GM18505 (cell line): ENCODE measurements at regions not wholly inside any gene's neighbourhood (a gene's known extent, or its start where the extent isn't known, plus 50 kb on each side); places are given as distances from the start of the nearest gene placed in this dataset.

Experiments used
- ATAC-seq: cut with Tn5 transposase; IDR thresholded peaks from one replicate; pipeline ENCODE4 v1.9.1; 2021; ENCODE audit not compliant: unreplicated experiment
- POLR2A ChIP-seq: IDR thresholded peaks from 4 replicates; pipeline ENCODE4 v1.6.1; 2011; ENCODE audit warnings: borderline replicate concordance; ENCODE audit not compliant: insufficient read depth, insufficient read length; ENCODE audit errors: extremely low read depth

GRCh38 chr3:72017935-72018334, 233.0 kb upstream of the PROK2 start:
- no peak for TF ChIP-seq POLR2A
- no peak for ATAC-seq

DNA sequence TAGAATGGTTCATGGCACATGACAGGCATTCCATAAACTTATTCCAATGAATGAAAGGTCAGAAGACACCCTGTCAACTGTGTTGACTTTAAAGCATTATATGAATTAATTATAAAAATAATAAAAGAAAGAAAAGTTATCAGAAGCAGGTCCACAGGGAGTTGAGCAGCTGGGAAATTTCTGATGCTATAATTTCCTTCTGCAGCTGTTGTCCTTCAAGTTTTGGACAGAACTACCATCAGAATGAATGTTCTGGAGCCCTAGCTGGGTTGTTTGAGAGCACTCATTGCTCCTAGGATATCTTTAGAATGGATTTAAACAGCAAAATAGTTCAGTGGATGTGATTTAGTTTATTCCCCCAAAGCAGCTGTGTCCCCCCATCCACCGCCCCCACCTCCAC, 232.4 kb upstream of the PROK2 start:
- ATAC-seq, result no peak
- no peak for TF ChIP-seq POLR2A

GRCh38 chr3:72015463-72015862, 230.5 kb upstream of the PROK2 start:
- TF ChIP-seq POLR2A, result no peak
- peak; percentile 52 for ATAC-seq

- ATAC-seq, result no peak
Measured at GRCh38 chr3:72013084-72013483, 228.1 kb upstream of the PROK2 start.

GRCh38 chr3:72012363-72012762, 227.4 kb upstream of the PROK2 start:
- no peak for ATAC-seq
- no peak for TF ChIP-seq POLR2A

More at GRCh38 chr3:72013084-72013483, 228.1 kb upstream of the PROK2 start:
- no peak for TF ChIP-seq POLR2A

DNA sequence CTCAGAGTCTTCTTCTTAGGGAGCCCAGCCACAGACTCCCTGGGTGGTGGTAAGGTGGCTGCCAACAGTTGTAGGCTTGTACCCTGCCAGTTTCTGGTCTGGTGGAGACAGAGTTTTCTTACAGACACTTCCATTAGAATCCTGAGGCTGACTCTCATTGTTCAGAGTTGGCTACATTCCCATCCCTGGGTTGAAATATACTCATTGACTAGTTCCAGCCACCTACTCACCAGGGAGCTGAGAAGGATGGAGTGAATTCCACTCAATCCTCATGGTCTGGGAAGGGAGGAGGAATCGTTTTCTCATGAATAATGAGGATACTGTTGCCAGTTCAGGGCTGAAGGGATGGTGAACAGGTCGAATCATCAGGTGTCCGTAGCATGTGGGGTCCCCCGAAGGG, 226.5 kb upstream of the PROK2 start:
- no peak for ATAC-seq
- no peak for TF ChIP-seq POLR2A

GRCh38 chr3:72009851-72010443, 225.0 kb upstream of the PROK2 start:
- ATAC-seq, result no peak

GRCh38 chr3:72008226-72008996, 223.5 kb upstream of the PROK2 start:
- no peak for ATAC-seq
- TF ChIP-seq POLR2A, result no peak

More at GRCh38 chr3:72009851-72010443, 225.0 kb upstream of the PROK2 start:
- TF ChIP-seq POLR2A, result no peak

DNA sequence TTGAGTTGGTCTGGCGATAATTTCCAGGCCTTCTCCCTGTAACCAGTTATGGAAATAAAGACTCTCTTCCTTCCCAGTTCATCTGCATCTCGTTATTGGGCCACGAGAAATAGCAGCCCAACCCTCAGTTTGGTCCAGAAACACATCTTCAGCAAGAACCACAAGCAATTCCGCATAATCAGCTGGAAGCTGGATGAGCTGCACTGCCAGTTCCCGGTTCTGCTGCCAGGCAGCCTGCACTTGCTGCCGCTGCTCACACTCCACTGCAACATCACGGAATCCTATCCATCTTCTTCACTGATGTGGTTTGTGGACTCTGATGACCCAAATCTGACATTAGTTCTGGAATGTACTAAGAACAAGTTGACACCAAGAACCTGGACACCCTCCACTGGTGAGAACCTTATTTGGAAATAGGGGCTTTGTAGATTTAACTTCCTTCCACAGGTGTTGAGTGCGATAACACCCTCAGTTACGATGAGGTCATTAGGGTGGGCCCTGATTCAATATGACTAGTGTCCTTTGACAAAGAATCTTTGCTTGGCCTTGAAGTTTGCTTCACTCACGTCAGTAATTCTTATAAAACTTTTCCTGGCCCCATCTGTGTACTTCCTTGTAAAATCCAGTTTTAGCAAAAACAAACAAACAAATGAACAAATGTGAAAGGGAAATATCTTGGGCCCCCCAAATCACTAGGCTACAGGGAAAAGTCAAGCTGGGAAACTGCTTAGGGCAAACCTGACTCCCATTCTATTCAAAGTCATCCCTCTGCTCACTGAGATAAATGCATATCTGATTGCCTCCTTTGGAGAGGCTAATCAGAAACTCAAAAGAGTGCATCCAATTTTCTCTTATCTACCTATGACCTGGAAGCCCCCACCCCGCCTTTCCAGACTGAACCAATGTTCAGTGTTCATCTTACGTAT, 221.9 kb upstream of the PROK2 start:
- no peak for ATAC-seq
- no peak for TF ChIP-seq POLR2A

- TF ChIP-seq POLR2A, result no peak
- no peak for ATAC-seq
Measured at GRCh38 chr3:72004749-72005292, 219.9 kb upstream of the PROK2 start.

- no peak for ATAC-seq
- TF ChIP-seq POLR2A, result no peak
Measured at GRCh38 chr3:72003936-72004335, 219.0 kb upstream of the PROK2 start.

- no peak for ATAC-seq
- no peak for TF ChIP-seq POLR2A
Measured at GRCh38 chr3:72001758-72002157, 216.8 kb upstream of the PROK2 start.
